NOMO-1 (cell line): ENCODE measurements at regions not wholly inside any gene's neighbourhood (a gene's known extent, or its start where the extent isn't known, plus 50 kb on each side); places are given as distances from the start of the nearest gene placed in this dataset.

Source experiments
- DNase-seq, 2 experiments: peaks; one replicate each; lab custom pipeline; 2025; ENCODE audit not compliant: unreplicated experiment in 2 of 2; lab: John Stamatoyannopoulos, UW

GRCh38 chr21:26743524-26743923 is 101.7 kb downstream of the ADAMTS1 start:
- DNase-seq = no peak

- DNase-seq = peak in 1 of 2 experiments; percentile 17
Observed at GRCh38 chr21:26739189-26739588, 106.0 kb downstream of the ADAMTS1 start.

DNA sequence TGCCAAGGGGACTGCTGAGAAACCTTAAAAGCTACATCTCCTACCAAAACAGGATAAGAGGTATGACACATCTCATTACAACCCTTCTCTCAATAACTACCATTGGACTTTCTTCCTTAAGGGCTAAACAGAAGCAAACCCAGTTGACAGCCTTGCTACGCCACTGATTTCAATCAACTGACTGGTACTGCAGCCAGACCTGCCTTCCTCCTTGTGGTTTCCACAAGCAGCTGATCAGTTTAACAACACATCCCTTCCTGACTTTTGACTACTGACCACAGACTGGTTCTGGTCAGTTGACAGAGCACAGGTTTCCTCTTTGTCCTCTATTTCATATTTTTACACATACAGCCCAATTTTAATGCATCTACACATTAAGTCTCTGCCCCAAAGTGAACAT is 108.8 kb downstream of the ADAMTS1 start:
- DNase-seq = peak in 1 of 2 experiments; percentile 34

DNA sequence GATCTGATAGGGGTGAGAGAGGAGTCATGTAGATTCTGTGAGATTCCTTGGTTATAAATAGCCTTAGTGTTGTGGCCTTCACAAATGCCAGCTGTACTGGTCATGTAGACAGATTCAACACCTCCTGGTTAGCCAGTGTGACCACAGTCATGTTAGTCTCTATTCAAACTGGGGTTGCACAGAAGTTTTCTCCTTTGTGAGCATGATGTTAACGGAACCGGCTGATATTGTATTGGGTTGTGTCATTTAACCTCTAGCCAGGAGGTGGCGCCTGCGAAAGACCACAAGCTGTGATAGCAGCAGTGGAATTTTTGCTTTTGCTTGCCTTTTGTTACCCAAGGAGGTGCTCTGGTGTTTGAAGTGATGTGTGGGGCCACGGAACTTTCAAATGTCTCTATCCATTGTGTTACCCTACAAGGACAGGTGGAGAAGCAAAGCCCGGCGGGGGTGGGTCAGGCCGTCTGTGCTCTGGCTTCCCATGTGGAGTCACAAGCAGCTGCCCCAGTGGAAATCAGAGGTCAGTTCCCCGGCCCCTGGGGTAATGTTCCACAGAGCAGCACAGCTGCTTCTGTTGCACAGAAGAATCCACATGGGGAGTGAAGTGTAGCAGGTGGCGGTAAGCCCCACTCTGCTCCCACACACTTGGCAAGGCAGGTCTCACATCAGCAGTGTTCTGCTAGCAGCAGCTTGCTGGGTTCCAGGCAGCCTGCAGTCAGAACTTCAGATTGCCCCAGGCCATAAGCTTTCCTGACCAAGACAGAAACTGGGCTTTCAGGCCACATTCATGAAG is 112.6 kb downstream of the ADAMTS1 start:
- DNase-seq = peak in 1 of 2 experiments; percentile 7

- DNase-seq = no peak
Observed at GRCh38 chr21:26719750-26720149, 125.5 kb downstream of the ADAMTS1 start.

DNA sequence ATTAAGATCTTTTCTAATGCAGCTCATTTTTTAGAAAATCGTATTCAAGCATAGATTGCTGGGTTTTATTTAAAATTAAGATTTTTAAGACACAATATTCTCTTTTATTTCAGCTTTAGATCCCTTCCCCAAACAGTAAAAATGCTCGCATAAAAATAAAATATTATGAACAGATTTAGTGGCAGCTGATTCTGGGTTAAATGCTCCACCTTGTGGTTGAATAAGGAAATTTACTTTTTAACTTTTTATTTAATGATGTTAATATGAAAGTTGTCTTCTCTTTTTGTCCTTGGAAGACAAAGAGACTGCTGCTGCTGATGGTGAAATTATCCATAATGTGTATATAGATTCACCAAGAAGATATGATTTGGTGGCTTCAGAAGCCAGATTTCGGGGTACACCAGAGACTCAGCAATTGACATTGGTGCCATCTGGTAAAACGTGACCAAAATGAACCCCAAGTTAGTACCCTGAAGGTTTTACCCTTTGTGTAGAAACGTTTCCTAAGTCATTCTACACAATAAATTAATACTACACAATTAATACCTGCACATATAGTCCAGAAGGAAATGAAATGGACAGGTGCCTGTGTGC is 128.0 kb downstream of the ADAMTS1 start:
- peak; percentile 6 to 42 for DNase-seq

DNA sequence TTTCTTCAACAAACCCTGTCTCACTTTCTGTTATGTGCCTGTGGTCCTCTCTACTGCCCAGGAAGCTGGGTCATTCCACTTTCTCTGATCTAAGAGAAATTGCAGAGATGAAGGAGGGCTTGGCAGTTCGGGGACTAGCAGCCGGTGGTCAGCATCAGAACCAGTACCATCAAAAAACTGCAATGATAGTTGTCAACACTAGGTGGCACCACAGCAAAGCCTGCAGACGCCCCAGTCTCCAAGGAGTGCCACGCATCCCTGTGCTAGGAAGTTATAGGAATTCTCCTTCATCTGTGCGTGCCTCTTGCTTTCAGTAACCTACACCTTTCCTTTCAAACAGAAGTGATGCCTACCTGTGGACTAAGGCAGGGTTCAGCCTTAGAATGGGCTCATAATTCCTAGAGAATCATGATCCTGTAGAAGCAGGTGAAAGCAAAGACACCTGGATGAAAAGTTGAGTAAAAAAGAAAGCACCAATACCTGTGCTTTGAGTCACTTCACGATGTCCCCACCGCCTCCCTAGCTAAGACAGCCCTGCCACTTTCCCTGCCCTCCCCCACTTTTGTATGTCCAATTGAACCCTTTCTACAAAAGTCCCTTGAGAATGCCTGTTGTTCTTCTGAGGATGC is 129.2 kb downstream of the ADAMTS1 start:
- no peak for DNase-seq

DNA sequence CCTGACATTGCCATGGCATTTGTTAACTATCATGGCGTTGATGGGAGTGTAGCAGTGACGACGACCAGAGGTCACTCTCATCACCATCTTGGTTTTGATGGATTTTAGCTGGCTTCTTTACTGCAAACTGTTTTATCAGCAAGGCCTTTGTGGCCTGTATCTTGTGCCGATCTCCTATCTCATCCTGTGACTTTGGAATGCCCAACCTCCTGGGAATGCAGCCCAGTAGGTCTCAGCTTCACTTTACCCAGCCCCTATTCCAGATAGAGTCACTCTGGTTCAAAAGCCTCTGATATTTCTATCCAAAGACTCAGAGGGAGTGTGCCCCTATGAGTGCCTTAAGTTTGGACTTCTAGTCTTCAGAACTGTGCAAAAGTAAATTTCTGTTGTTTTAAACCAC is 130.1 kb downstream of the ADAMTS1 start:
- DNase-seq = no peak

DNA sequence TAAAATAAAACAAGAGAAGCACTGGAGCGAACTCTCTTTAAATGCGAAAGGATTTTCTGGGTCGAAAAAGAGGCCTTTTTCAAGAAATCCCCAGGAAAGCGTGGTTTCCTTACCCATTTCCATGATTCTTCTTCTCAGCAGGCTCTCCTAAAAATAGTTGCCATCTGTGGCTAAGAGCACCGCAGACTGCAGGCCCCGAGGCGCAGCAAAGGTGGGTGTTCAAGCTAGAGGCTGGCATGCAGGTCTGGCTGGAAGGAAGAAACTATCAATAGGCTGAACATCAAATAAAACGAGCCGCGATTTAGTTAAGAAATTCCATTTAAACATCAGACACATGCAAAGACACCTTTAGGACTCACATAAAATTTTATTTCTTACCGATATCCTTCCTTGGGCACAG is 135.1 kb downstream of the ADAMTS1 start:
- no peak for DNase-seq

- DNase-seq = no peak
Observed at GRCh38 chr21:26709090-26709489, 136.0 kb upstream of the CYYR1 start.

DNA sequence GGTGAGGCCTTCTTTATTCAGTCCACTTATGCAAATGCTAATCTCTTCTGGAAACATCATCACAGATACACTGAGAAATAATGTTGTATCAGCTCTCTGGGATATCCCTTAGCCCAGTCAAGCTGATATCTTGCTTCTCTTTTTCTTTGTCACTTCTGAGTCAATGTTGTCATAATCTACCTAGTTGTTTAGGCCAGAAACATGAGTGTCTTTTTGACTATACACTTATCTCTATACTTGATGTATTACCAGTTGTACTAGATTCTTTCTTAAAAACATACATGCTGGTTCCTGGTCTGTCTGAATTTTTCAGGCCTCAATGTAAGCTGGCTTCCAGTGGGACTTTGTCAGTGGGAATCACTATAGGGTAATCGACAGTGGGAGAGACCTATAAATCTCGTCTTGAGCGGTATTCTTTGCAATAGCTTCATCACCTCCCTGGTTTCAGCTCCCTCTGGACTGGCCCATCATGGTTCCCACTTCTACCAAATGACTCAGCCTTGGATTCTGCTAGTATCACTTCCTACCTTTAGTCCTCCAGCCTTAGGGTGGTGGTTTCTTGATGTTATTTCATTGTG is 135.2 kb upstream of the CYYR1 start:
- DNase-seq = no peak

DNA sequence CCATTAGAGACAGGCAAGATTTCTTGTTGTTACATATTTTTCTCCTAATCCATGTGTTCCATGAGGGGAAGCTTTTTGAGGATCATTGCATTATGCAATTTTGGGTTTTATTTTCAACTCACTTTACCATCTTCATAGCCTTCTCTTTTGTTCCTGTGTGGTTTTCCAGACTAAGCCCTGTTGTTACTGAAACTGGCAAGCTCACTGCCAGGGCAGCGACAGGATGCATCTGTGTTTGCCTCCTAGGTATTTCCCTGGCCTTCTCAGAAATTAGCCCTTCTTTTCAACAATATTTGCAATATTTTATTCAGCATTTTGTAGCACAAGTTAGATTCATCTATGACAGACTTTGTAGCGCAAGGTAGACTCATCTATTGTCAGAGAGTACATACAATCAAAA is 134.2 kb upstream of the CYYR1 start:
- DNase-seq = no peak

- no peak for DNase-seq
Observed at GRCh38 chr21:26698416-26698815, 125.3 kb upstream of the CYYR1 start.

DNA sequence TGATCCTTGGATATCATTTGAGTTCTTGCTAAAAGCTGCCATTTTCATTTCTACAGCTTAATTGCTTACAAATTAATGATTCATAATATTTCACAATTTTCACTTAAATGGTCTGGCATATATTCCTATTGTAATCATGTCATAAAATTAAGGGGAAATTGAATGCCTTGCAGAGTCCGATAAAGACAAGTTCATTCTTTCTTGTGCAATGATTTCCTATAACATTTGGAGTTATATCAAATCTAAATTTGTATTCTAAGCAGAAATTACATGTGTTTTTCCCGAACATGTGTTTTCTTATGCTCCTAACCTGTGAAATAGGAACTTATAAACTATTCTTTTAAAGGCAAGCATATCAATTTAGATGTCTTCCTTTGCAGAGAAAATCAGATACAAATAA is 118.3 kb upstream of the CYYR1 start:
- no peak for DNase-seq

- no peak for DNase-seq
Observed at GRCh38 chr21:26686705-26687104, 113.6 kb upstream of the CYYR1 start.

DNA sequence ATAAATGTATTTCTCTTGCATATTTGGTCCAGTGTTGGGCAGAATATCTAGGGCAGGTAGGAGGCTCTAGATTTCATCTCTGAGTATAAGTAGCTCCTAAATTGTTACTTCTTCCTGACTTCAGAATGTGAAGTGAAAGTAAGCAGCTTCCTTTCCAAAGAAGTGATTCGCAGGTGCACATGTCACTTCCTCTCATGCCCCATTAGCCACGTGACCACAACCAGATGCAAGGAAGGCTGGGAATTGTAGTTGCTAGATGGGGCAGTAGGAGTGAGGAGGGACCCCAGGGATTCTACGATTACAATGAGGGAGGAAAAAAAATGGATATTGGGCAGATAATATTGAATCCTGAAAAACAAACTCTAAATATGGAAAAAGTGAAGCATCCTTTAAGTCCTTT is 113.2 kb upstream of the CYYR1 start:
- DNase-seq = peak; percentile 23 to 71

DNA sequence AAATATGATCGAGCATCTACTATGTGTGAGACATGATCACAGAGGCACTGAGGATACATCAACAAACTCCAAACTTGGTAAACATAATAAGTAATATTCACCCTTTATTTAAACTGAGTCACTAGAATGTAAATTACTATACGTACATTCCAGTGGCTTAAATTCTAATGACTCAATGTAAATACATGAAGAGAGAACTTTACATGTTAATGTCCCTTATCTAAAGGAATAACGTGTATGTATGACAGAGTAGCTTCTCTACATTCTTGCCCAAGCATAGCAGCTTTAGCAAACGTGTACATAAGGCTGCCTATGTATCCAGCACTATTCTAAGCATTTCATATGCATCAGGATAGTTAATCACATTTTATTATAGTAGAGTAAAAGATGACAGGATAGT is 111.8 kb upstream of the CYYR1 start:
- no peak for DNase-seq

DNA sequence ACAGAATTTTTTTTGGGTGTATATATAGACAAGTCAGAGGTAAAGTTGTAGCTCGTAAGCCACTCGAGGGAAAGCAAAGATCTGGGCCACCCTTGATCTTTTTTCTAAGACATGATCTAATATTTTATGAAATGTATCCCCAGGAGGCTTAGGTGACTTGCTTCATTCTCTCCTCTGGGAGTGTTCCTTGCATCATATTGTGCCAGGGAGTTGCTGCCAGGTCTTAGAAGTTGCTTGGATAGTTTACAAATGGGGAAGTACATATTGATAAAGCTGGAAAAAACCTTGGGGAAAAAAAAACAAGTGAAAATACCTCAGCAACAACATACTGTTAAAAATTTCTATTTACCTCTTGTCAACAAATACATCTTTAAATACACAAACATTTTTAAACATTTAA is 110.9 kb upstream of the CYYR1 start:
- no peak for DNase-seq

GRCh38 chr21:26679284-26679683 is 106.2 kb upstream of the CYYR1 start:
- no peak for DNase-seq

- no peak for DNase-seq
Observed at GRCh38 chr21:26674323-26674722, 101.2 kb upstream of the CYYR1 start.

DNA sequence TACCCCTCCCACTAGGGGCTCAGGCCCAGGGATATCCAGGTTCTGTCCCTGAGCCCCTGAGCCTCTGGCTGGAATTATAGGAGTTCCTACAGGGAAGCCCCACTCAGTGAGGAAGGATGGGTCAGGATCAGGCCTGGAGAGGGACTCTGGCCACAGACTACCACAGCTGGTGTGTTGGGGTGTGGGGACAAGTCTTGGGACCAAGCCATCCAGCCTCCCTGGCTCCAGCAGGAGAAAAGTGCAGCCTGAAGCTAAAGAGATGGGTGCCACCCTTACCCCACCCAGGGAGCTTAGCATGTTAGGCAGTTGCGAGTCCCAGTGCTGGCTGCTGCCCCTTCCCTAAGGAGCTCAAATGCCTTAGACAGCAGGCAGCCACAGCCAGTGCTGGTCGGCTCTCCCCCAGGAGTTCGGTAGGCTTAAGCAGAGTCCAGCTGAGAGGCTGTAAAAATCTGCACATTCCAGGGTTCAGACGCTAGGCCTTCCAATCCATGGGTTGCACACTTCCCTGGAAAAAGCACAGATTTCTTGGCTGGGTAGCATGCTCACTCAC is 96.2 kb upstream of the CYYR1 start:
- DNase-seq = no peak
